Activated CD4-positive, alpha-beta T cell treated with anti-CD3 and anti-CD28 coated beads for 36 hours (primary cell): ENCODE measurements at regions not wholly inside any gene's neighbourhood (a gene's known extent, or its start where the extent isn't known, plus 50 kb on each side); places are given as distances from the start of the nearest gene placed in this dataset.

Experiments used
- ATAC-seq: fragments of 200-7000 bp; cut with Tn5 transposase; one replicate; pipeline ENCODE4 v1.10.0; 2021; ENCODE audit warnings: mild to moderate bottlenecking, moderate library complexity
- CTCF ChIA-PET: fragments of 350-600 bp; sonication (Branson Sonifier 250); formaldehyde crosslinking; loops from one replicate; lab custom pipeline; 2021; ENCODE audit warnings: antibody characterized with exemption; lab: Charles Lee
- POLR2A ChIA-PET: fragments of 350-600 bp; sonication (Branson Sonifier 250); formaldehyde crosslinking; loops from one replicate; lab custom pipeline; 2021; ENCODE audit warnings: antibody characterized with exemption, inconsistent platforms; lab: Charles Lee
- DNase-seq: peaks from one replicate; pipeline ENCODE4 v3.0.0-alpha.2; 2020
- H3K27ac Mint-ChIP-seq: one replicate; pipeline ENCODE4 v1.8.0; 2021; ENCODE audit warnings: mixed read lengths
- H3K27me3 Mint-ChIP-seq: one replicate; pipeline ENCODE4 v1.8.0; 2021; ENCODE audit warnings: mixed read lengths
- H3K36me3 Mint-ChIP-seq: one replicate; pipeline ENCODE4 v1.8.0; 2021; ENCODE audit warnings: low read depth, mixed read lengths
- H3K4me1 Mint-ChIP-seq: one replicate; pipeline ENCODE4 v1.8.0; 2021; ENCODE audit warnings: mixed read lengths
- H3K4me3 Mint-ChIP-seq: one replicate; pipeline ENCODE4 v1.8.0; 2021; ENCODE audit warnings: mild to moderate bottlenecking, moderate library complexity, mixed read lengths
- H3K9me3 Mint-ChIP-seq: one replicate; pipeline ENCODE4 v1.8.0; 2021; ENCODE audit warnings: low read depth, mixed read lengths
- intact Hi-C, 2 experiments: fragments of 100-400 bp; cut with DNase I in 1 of 2; cut with micrococcal nuclease in 1 of 2; formaldehyde crosslinking; loops; one replicate each; pipeline versions ENCODE4 v1.14.2 to v1.15.1; 2022 to 2024; cut with DNase I, micrococcal nuclease

DNA sequence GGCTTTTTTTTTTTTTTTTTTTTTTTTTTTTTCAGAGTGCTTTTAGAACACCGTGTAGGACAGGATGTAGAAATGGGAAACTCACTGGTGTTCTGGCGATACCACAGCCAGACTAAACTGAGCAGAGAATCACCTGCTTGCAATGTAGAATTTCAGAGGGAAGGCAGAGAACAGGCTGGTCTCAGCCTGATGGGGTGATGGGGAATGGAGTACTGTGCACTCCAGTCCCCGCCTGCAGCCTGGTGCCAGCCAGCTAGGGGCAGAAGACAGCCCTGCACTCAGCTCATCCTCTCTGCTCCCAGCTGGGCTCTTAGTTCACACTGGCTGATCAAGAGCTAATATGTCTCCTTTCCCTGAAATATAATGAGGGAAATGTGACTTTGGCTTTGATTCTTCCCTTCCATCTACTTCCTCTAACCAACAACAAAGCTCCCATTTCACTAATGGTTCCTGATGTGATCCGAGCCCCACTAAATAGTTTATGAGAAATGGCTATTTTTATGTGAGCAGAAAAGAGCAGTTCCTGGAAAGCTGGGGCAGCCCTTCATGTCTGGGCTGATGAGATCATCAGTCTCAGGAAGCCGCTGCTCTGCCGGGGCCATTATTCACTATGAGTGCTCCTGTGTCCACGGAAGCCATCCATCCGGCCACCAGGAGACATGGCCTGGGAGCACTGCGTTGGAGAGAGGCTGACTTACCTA is 209.7 kb downstream of the GADD45G start:
- ChIA-PET CTCF (interaction anchor here (0.8 kb wide), 1 partner anchor 30 kb away, joined by 3 read pairs; no protein-coding TSS in a partner anchor), POLR2A (no interaction called here)
- ATAC-seq, result peak; percentile 16
- intact Hi-C loops, result no loop called here
- no peak for DNase-seq
- Mint-ChIP-seq H3K4me3 (no peak overlapping the region), H3K9me3 (no peaks in the 10 kb centered on the region), H3K4me1 (peaks cover 5% of the 10 kb centered on the region), H3K27me3 (no peaks in the 10 kb centered on the region), H3K36me3 (no peaks in the 10 kb centered on the region), H3K27ac (no peak overlapping the region)

DNA sequence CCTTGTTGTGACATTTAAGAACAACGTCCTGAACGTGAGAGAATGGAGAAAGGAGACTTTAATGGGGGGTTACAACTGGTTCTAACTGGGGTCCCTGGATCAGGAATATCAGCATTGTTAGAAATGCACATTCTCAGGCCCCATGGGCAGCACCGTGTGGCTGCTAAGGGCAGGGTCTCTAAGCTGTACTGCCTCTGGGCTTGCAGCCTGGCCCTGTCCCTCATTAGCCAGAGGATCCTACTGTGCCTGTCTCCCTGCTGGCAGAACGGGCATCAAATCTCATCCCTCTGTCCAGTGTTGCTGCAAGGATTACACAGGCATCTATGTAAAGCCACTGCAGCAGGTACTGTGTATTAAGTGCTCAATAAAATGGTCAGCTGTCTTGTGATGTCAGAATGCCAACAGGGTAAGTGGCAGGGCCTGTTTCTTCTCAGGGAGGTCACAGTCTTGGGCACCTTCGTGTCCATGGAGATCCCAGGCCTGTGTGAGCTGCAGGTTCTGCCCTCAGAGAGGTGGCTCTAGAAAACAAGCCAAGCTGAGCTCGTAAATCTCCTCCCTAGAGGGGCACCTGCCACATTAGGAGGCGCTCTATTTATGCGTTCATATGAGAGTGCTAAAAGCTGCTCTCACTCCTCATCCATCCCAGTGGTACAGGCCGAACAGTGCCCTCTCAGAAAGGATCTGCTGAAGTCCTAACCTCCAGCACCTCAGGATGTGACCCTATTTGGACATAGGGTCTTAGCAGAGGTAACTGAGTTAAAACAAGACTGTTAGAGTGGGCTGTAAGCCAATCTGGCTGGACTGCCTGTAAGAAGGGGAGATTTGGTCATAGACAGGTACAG is 210.5 kb downstream of the GADD45G start:
- DNase-seq (no peak), ATAC-seq (no peak)
- no peak overlapping the region for H3K27ac Mint-ChIP-seq
- no peaks in the 10 kb centered on the region for H3K36me3 Mint-ChIP-seq
- H3K27me3 Mint-ChIP-seq, result peaks cover 1% of the 10 kb centered on the region
- intact Hi-C loops, result no loop called here
- no peaks in the 10 kb centered on the region for H3K9me3 Mint-ChIP-seq
- CTCF ChIA-PET, result interaction anchor here (0.8 kb wide), 1 partner anchor 30 kb away, joined by 3 read pairs; no protein-coding TSS in a partner anchor
- no peak overlapping the region for H3K4me3 Mint-ChIP-seq
- H3K4me1 Mint-ChIP-seq, result peaks cover 6% of the 10 kb centered on the region
- POLR2A ChIA-PET, result no interaction called here

- H3K27ac Mint-ChIP-seq, result no peak overlapping the region
- H3K27me3 Mint-ChIP-seq, result peaks cover 3% of the 10 kb centered on the region
- intact Hi-C loops, result no loop called here
- POLR2A ChIA-PET, result no interaction called here
- CTCF ChIA-PET, result interaction anchor here (0.7 to 0.8 kb wide), 2 partner anchors 15 to 222 kb away, joined by 3 to 4 read pairs; no protein-coding TSS in a partner anchor
- DNase-seq (no peak), ATAC-seq (no peak)
- peaks cover 8% of the 10 kb centered on the region for H3K4me1 Mint-ChIP-seq
- no peaks in the 10 kb centered on the region for H3K36me3 Mint-ChIP-seq
- no peak overlapping the region for H3K4me3 Mint-ChIP-seq
- no peaks in the 10 kb centered on the region for H3K9me3 Mint-ChIP-seq
Observed at GRCh38 chr9:89815903-89816573, 211.2 kb downstream of the GADD45G start.

DNA sequence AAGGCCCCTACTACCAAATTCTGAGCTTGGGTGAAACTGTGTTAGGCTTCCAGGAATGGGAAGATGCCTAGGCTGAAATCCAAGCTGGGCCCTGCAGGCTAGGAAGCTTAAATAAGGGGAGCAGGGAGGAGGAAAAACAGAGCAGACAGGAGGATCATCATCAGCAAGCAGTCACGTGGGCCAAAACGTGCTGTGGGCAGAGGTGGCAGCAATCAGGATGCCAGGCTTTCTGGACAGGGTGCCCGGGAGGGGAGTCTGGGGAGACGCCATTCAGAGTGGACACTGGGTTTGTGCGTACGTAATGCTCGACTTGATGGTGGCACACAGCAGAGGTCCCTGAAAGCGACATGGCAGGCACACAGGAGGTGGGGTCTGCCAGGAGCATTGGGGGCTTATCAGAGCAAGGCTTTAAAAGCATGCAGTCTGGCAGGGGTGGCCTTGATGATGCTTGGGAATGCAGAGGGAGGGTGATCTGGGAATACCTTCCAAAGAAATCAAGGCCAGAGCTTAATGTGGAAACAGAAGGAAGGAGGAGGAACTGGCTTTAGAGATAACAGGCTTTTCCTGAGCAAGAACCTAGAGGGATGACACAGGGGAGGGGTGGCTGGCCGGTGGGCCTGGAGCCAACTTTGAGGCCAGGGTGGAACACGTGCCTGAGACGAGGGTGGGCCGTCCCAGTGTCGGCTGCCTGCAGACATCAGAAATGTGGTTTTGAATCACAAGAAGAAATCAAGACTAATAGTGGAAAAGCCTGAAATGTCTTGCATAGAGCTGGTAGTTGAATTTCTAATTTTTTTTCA is 212.5 kb downstream of the GADD45G start:
- no peak for ATAC-seq
- H3K36me3 Mint-ChIP-seq, result no peaks in the 10 kb centered on the region
- peaks cover 8% of the 10 kb centered on the region for H3K4me1 Mint-ChIP-seq
- intact Hi-C loops, result no loop called here
- H3K9me3 Mint-ChIP-seq, result no peaks in the 10 kb centered on the region
- no peak overlapping the region for H3K27ac Mint-ChIP-seq
- peaks cover 3% of the 10 kb centered on the region for H3K27me3 Mint-ChIP-seq
- POLR2A ChIA-PET, result interaction anchor here (0.6 kb wide), 1 partner anchor 126 kb away, joined by 3 read pairs; no protein-coding TSS in a partner anchor
- CTCF ChIA-PET, result interaction anchor here (0.9 kb wide), 1 partner anchor 268 kb away, joined by 4 read pairs; no protein-coding TSS in a partner anchor
- H3K4me3 Mint-ChIP-seq, result no peak overlapping the region
- DNase-seq, result no peak

GRCh38 chr9:89820337-89820736 is 215.5 kb downstream of the GADD45G start:
- H3K27ac Mint-ChIP-seq, result no peak overlapping the region
- H3K27me3 Mint-ChIP-seq, result peaks cover 3% of the 10 kb centered on the region
- ATAC-seq (no peak), DNase-seq (no peak)
- POLR2A ChIA-PET, result no interaction called here
- H3K4me1 Mint-ChIP-seq, result peaks cover 3% of the 10 kb centered on the region
- no peak overlapping the region for H3K4me3 Mint-ChIP-seq
- intact Hi-C loops, result no loop called here
- H3K9me3 Mint-ChIP-seq, result no peaks in the 10 kb centered on the region
- CTCF ChIA-PET, result interaction anchor here (1.4 kb wide), 1 partner anchor 222 kb away, joined by 6 read pairs; no protein-coding TSS in a partner anchor
- H3K36me3 Mint-ChIP-seq, result no peaks in the 10 kb centered on the region

DNA sequence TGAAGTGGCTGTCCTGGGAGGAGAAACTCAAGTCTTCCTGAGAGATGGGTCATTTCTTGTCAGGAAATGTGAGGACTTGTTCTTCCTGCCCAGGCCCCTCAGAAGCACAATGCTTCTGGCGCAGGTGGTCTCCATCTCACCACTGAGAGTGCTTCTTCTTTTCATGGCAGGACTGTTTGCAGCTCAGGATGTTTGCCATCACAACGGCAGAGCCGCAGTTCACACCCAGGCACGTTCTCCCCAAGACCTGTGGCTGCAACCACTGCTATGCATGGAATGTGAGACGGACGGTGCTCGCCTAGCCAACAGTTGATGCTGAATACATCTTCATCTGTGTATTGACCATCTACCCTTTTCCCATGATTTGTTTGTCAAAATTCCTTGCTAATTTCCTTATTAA is 216.3 kb downstream of the GADD45G start:
- Mint-ChIP-seq H3K36me3 (no peaks in the 10 kb centered on the region), H3K9me3 (no peaks in the 10 kb centered on the region), H3K4me3 (no peak overlapping the region), H3K27me3 (peaks cover 3% of the 10 kb centered on the region), H3K4me1 (peaks cover 3% of the 10 kb centered on the region), H3K27ac (no peak overlapping the region)
- DNase-seq (no peak), ATAC-seq (no peak)
- POLR2A ChIA-PET, result no interaction called here
- intact Hi-C loops, result no loop called here
- CTCF ChIA-PET, result no interaction called here

- Mint-ChIP-seq H3K4me3 (no peak overlapping the region), H3K36me3 (no peaks in the 10 kb centered on the region), H3K27me3 (peaks cover 3% of the 10 kb centered on the region), H3K4me1 (peaks cover 11% of the 10 kb centered on the region), H3K27ac (no peak overlapping the region), H3K9me3 (no peaks in the 10 kb centered on the region)
- no peak for DNase-seq
- POLR2A ChIA-PET, result no interaction called here
- CTCF ChIA-PET, result no interaction called here
- intact Hi-C loops, result no loop called here
- no peak for ATAC-seq
Observed at GRCh38 chr9:89822996-89823395, 218.2 kb downstream of the GADD45G start.

GRCh38 chr9:89825669-89826068 is 220.9 kb downstream of the GADD45G start:
- no peaks in the 10 kb centered on the region for H3K36me3 Mint-ChIP-seq
- no peak overlapping the region for H3K4me3 Mint-ChIP-seq
- intact Hi-C loops, result no loop called here
- DNase-seq (no peak), ATAC-seq (no peak)
- H3K9me3 Mint-ChIP-seq, result peaks cover 5% of the 10 kb centered on the region
- no peaks in the 10 kb centered on the region for H3K27me3 Mint-ChIP-seq
- H3K27ac Mint-ChIP-seq, result no peak overlapping the region
- ChIA-PET POLR2A (no interaction called here), CTCF (no interaction called here)
- peaks cover 15% of the 10 kb centered on the region for H3K4me1 Mint-ChIP-seq

DNA sequence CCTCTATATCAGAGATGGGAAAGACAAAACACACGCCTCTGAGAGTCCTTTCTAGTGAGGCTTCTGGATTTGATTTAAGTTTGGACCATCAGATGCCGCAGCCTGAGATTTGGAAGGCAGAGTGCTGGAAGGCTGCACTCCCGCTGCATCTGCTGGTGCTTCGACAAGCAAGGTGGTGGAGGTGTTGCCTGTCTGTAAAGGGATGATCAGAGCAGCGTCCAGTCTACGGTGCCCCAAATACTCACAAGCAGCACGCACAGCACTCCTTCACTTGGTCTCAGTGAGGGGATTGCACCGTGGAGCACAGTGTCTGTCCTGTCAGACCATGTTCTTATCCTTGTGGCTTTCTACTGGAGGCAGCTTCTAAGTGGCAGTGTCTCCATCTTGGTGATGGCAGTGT is 221.4 kb downstream of the GADD45G start:
- ATAC-seq (no peak), DNase-seq (no peak)
- intact Hi-C loops, result no loop called here
- Mint-ChIP-seq H3K27me3 (no peaks in the 10 kb centered on the region), H3K36me3 (no peaks in the 10 kb centered on the region), H3K4me3 (no peak overlapping the region), H3K4me1 (peaks cover 15% of the 10 kb centered on the region), H3K27ac (no peak overlapping the region), H3K9me3 (peaks cover 5% of the 10 kb centered on the region)
- POLR2A ChIA-PET, result no interaction called here
- CTCF ChIA-PET, result interaction anchor here (1.3 kb wide), 1 partner anchor 87 kb away, joined by 3 read pairs; no protein-coding TSS in a partner anchor

DNA sequence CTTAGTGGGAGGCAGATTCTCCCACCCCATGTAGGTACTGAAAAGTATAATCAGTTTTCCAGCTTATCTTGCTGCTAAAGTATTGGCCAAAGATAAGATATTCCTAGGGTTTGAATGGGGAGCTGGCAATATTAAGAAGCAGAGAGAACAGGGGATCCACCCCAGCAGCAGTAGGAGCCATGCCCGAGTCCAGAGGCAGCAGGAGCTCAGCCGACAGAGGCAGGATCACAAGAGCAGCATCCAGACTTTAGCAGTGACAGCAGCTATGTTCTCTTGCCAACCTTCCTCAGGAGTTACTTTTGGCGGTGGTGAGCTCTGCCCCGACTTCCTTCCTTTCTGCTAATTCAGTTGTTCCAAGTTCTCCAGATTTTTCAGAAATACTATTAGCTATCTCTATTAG is 224.5 kb downstream of the GADD45G start:
- Mint-ChIP-seq H3K27ac (no peak overlapping the region), H3K4me3 (no peak overlapping the region), H3K36me3 (no peaks in the 10 kb centered on the region), H3K27me3 (no peaks in the 10 kb centered on the region), H3K9me3 (peaks cover 5% of the 10 kb centered on the region), H3K4me1 (peaks cover 15% of the 10 kb centered on the region)
- ATAC-seq, result no peak
- ChIA-PET CTCF (no interaction called here), POLR2A (no interaction called here)
- intact Hi-C loops, result no loop called here
- no peak for DNase-seq

GRCh38 chr9:89835666-89836065 is 230.9 kb downstream of the GADD45G start:
- CTCF ChIA-PET, result interaction anchor here (0.5 to 0.8 kb wide), 2 partner anchors 50 to 260 kb away, joined by 3 to 5 read pairs; no protein-coding TSS in a partner anchor

More at GRCh38 chr9:89835666-89836065, 230.9 kb downstream of the GADD45G start:
- intact Hi-C loops, result no loop called here
- H3K9me3 Mint-ChIP-seq, result no peaks in the 10 kb centered on the region
- DNase-seq (no peak), ATAC-seq (no peak)
- no peak overlapping the region for H3K27ac Mint-ChIP-seq
- H3K4me1 Mint-ChIP-seq, result no peaks in the 10 kb centered on the region
- no peaks in the 10 kb centered on the region for H3K27me3 Mint-ChIP-seq
- H3K4me3 Mint-ChIP-seq, result no peak overlapping the region
- POLR2A ChIA-PET, result no interaction called here
- no peaks in the 10 kb centered on the region for H3K36me3 Mint-ChIP-seq
